GM12878 (cell line): ENCODE measurements at regions not wholly inside any gene's neighbourhood (a gene's known extent, or its start where the extent isn't known, plus 50 kb on each side); places are given as distances from the start of the nearest gene placed in this dataset.
A peak's percentile ranks its signal among the peaks of the same experiment; 100 is the strongest.

ENCODE experiments used
- ATAC-seq: fragments of 200-7000 bp; cut with Tn5 transposase; 3 replicates; pipeline ENCODE4 v1.9.1; 2020; ENCODE audit warnings: mild to moderate bottlenecking, moderate library complexity
- BruUV-seq: library from RNA; stranded (reverse); fragments of 400-500 nt; replicated peaks from 2 replicates; lab custom pipeline; 2021; lab: Mats Ljungman, UMichigan
- CTCF ChIA-PET: fragments of 300-600 bp; sonication (Branson Sonifier 250); formaldehyde crosslinking; extraction: SDS; loops from one replicate; lab custom pipeline; 2021; ENCODE audit warnings: inconsistent platforms; lab: Yijun Ruan, JAX
- POLR2A ChIA-PET: fragments of 350-600 bp; formaldehyde crosslinking; extraction: SDS; loops from one replicate; lab custom pipeline; 2021; ENCODE audit warnings: inconsistent platforms; lab: Charles Lee
- RAD21 ChIA-PET: fragments of 300-600 bp; sonication (Branson Sonifier 250); formaldehyde crosslinking; loops from one replicate; lab custom pipeline; 2023; ENCODE audit warnings: antibody characterized with exemption; ENCODE audit not compliant: unreplicated experiment; lab: Charles Lee
- SMC1A ChIA-PET: fragments of 300-600 bp; sonication (Branson Sonifier 250); formaldehyde crosslinking; loops from one replicate; lab custom pipeline; 2023; ENCODE audit not compliant: unreplicated experiment, uncharacterized antibody; lab: Charles Lee
- DNase-seq: peaks from one replicate; pipeline ENCODE4 v3.0.0-alpha.2; 2011; ENCODE audit warnings: low read depth, low spot score
- FAIRE-seq: peaks from 3 replicates; lab custom pipeline; 2011; peaks lifted over from hg19 to GRCh38; lab: Jason Lieb, UNC
- H2AFZ ChIP-seq: 2 replicates; pipeline ENCODE4 v1.6.0; 2011; ENCODE audit warnings: low read depth, low read length, control low read depth; ENCODE audit not compliant: control insufficient read depth
- H3K27ac ChIP-seq: 2 replicates; pipeline ENCODE4 v1.5.1; 2011; ENCODE audit warnings: control low read depth; ENCODE audit not compliant: control insufficient read depth, insufficient read depth
- H3K27me3 ChIP-seq, 2 experiments: replicated peaks in 1 of 2; 2 replicates each; pipeline versions ENCODE4 v1.6.0 to v1.6.1; 2011; ENCODE audit warnings: low read length in 1 of 2; ENCODE audit not compliant: control insufficient read depth in 2 of 2, insufficient read depth in 2 of 2
- H3K36me3 ChIP-seq, 2 experiments: 2 replicates each; pipeline ENCODE4 v1.5.1; 2011; ENCODE audit warnings: low read length in 1 of 2; ENCODE audit not compliant: control insufficient read depth in 2 of 2, insufficient read depth in 2 of 2
- H3K4me1 ChIP-seq: 2 replicates; pipeline ENCODE4 v1.6.1; 2011; ENCODE audit warnings: mild to moderate bottlenecking, low read length, moderate library complexity, mixed read lengths; ENCODE audit not compliant: control insufficient read depth, insufficient read depth
- H3K4me2 ChIP-seq: 2 replicates; pipeline ENCODE4 v1.6.0; 2011; ENCODE audit warnings: control low read depth; ENCODE audit not compliant: control insufficient read depth, insufficient read depth
- H3K4me3 ChIP-seq: fragments of 200-600 bp; sonication (generic); 2 replicates; pipeline ENCODE4 v1.5.1; 2016
- H3K79me2 ChIP-seq: 2 replicates; pipeline ENCODE4 v1.6.0; 2011; ENCODE audit warnings: low read length; ENCODE audit not compliant: control insufficient read depth, insufficient read depth
- H3K9ac ChIP-seq: 2 replicates; pipeline ENCODE4 v1.8.0; 2011; ENCODE audit warnings: low read length, control low read depth, mixed read lengths; ENCODE audit not compliant: control insufficient read depth, insufficient read depth
- H3K9me3 ChIP-seq: replicated peaks from 3 replicates; pipeline ENCODE4 v1.5.1; 2011; ENCODE audit warnings: mild to moderate bottlenecking, low read length; ENCODE audit not compliant: control insufficient read depth, insufficient read depth
- H4K20me1 ChIP-seq: 2 replicates; pipeline ENCODE4 v1.6.0; 2011; ENCODE audit not compliant: control insufficient read depth, insufficient read depth
- BHLHE40 ChIP-seq, 2 experiments: fragments of 450-650 bp in 1 of 2; IDR thresholded peaks; 2 replicates each; pipeline ENCODE4 v1.6.1; 2011 to 2017; ENCODE audit warnings: low read depth in 2 of 2, borderline replicate concordance in 1 of 2, improper control_type of control experiment in 1 of 2, low read length in 1 of 2, mild to moderate bottlenecking in 1 of 2
- WGBS: methylation state at CpG from one replicate; pipeline ENCODE4 v1.1.6; 2016; ENCODE audit warnings: low lambda C conversion rate; ENCODE audit not compliant: insufficient replicate concordance, insufficient coverage; ENCODE audit errors: missing lambda C conversion rate; 5-methylcytosine and 5-hydroxymethylcytosine counted together
- in situ Hi-C: fragments of 300-500 bp; cut with MboI; formaldehyde crosslinking; loops from 9 replicates; pipeline ENCODE4 v1.14.3; 2018; ENCODE audit warnings: mixed read lengths
- intact Hi-C: fragments of 100-400 bp; cut with micrococcal nuclease; formaldehyde crosslinking; loops from one replicate; pipeline ENCODE4 v1.14.2; 2022; ENCODE audit not compliant: unreplicated experiment
- TF ChIP-seq, protein P1 (sequence below): fragments of 450-650 bp; IDR thresholded peaks from 2 replicates; pipeline ENCODE4 v1.6.1; 2017; ENCODE audit warnings: mild to moderate bottlenecking

DNA sequence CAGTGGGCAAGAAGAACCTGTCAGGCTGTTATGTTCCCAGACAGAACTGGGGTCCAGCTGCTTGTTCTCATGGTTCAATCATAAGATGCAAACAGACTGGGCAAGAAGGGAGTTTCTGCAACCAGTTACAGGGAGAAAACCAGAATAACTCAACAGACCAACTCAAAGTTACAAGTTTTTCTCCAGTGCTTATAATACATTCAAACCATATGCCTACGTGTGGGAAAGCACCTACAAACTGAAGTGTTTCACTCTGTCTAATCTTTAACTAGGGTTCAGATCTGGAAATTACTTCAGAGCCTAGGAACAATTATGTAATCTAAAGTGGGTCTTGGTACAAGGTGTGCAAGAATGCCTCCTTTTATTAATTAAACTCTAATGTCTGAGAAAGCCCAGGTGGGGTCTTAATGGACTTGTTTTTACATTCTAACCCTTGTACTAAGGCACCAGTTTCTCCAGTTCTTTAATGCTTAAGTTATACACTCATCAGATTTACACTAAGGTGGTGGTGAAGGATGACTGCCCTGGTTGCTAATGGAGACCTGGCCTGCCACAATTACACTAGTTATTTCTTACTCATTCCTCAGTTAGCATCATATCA, 951.9 kb downstream of the TSN start (continued):
- 0 out of 4 replicates have a peak, but pooled peaks of 1 of the 2 experiments have one; percentile 8 for TF ChIP-seq BHLHE40 (IDR thresholded peaks at IDR 0.05; ENCODE audit: borderline replicate concordance in 1 of 2, low read depth in 2 of 2, low read length in 1 of 2)

- ChIA-PET SMC1A (interaction anchor here (1.3 to 11.0 kb wide), 6 partner anchors 9 to 37 kb away, joined by 3 to 173 read pairs (median 4); no protein-coding TSS in a partner anchor), POLR2A (interaction anchor here (0.7 to 2.9 kb wide), 4 partner anchors 17 to 30 kb away, joined by 3 to 21 read pairs (median 8); no protein-coding TSS in a partner anchor), CTCF (interaction anchor here (1.3 to 3.8 kb wide), 2 partner anchors 17 to 27 kb away, joined by 5 to 15 read pairs; no protein-coding TSS in a partner anchor)
- Histone ChIP-seq H3K4me2 (no peak overlapping the region), H2AFZ (no peak overlapping the region), H3K79me2 (no peaks in the 10 kb centered on the region), H3K4me1 (peaks cover 4% of the 10 kb centered on the region), H3K27me3 (no peaks in the 10 kb centered on the region), H3K9ac (no peak overlapping the region), H3K36me3 (no peaks in the 10 kb centered on the region), H3K27ac (no peak overlapping the region), H3K4me3 (no peak overlapping the region), H4K20me1 (no peaks in the 10 kb centered on the region)
- no peak for FAIRE-seq
- ATAC-seq = no peak
- 31% methylated on average over 6 of the region's 6 CpGs for WGBS
- intact Hi-C loops (no loop called here), in situ Hi-C loops (no loop called here)
- TF ChIP-seq, protein P1, sequence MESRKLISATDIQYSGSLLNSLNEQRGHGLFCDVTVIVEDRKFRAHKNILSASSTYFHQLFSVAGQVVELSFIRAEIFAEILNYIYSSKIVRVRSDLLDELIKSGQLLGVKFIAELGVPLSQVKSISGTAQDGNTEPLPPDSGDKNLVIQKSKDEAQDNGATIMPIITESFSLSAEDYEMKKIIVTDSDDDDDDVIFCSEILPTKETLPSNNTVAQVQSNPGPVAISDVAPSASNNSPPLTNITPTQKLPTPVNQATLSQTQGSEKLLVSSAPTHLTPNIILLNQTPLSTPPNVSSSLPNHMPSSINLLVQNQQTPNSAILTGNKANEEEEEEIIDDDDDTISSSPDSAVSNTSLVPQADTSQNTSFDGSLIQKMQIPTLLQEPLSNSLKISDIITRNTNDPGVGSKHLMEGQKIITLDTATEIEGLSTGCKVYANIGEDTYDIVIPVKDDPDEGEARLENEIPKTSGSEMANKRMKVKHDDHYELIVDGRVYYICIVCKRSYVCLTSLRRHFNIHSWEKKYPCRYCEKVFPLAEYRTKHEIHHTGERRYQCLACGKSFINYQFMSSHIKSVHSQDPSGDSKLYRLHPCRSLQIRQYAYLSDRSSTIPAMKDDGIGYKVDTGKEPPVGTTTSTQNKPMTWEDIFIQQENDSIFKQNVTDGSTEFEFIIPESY = no peak
- TF ChIP-seq, all 136 proteins: peak for 0
- no peak for DNase-seq
- RAD21 ChIA-PET = interaction anchor here (1.7 to 7.6 kb wide), 3 partner anchors 10 to 36 kb away, joined by 6 to 172 read pairs (median 14); no protein-coding TSS in a partner anchor
- H3K9me3 ChIP-seq = peaks cover 7% of the 10 kb centered on the region; the same call in 2 of the 3 replicates
- BruUV-seq = no TSS peak
Observed at GRCh38 chr2:122710049-122710448, 954.6 kb downstream of the TSN start.
